SK-N-SH treated with all-trans-retinoic acid at 6 μM for 48 hours (cell line): ENCODE measurements at regions not wholly inside any gene's neighbourhood (a gene's known extent, or its start where the extent isn't known, plus 50 kb on each side); places are given as distances from the start of the nearest gene placed in this dataset.

Experiments
- CSDC2 ChIP-seq: fragments of 250-450 bp; sonication (Bioruptor Pico); IDR thresholded peaks from 2 replicates; pipeline ENCODE4 v1.5.0; 2020; ENCODE audit warnings: mild to moderate bottlenecking, moderate library complexity
- ESRRG ChIP-seq: fragments of 250-450 bp; sonication (Bioruptor Pico); IDR thresholded peaks from 2 replicates; pipeline ENCODE4 v1.6.1; 2021; ENCODE audit warnings: mild to moderate bottlenecking
- OSR1 ChIP-seq: fragments of 250-450 bp; sonication (Bioruptor Pico); IDR thresholded peaks from 2 replicates; pipeline ENCODE4 v1.8.0; 2022; ENCODE audit warnings: moderate library complexity, mild to moderate bottlenecking, inconsistent platforms
- RARB ChIP-seq: fragments of 250-450 bp; sonication (Bioruptor Pico); IDR thresholded peaks from 2 replicates; pipeline ENCODE4 v1.8.0; 2021; ENCODE audit warnings: mild to moderate bottlenecking, moderate library complexity
- SNAI2 ChIP-seq: fragments of 250-450 bp; sonication (Bioruptor Pico); IDR thresholded peaks from 2 replicates; pipeline ENCODE4 v1.5.0; 2020; ENCODE audit warnings: mild to moderate bottlenecking, moderate library complexity
- TOX ChIP-seq: fragments of 250-450 bp; sonication (Bioruptor Pico); IDR thresholded peaks from 2 replicates; pipeline ENCODE4 v1.8.0; 2021; ENCODE audit warnings: mild to moderate bottlenecking, moderate library complexity, borderline replicate concordance
- ZFP3 ChIP-seq: fragments of 250-450 bp; sonication (Bioruptor Pico); IDR thresholded peaks from 2 replicates; pipeline ENCODE4 v1.5.0; 2020; ENCODE audit warnings: mild to moderate bottlenecking, moderate library complexity
- ZFP30 ChIP-seq: fragments of 450-650 bp; formaldehyde crosslinking; IDR thresholded peaks from 2 replicates; pipeline ENCODE4 v1.5.0; 2022; ENCODE audit warnings: mild to moderate bottlenecking, moderate library complexity
- TF ChIP-seq, protein P1 (sequence below): fragments of 250-450 bp; sonication (Bioruptor Pico); IDR thresholded peaks from 2 replicates; pipeline ENCODE4 v1.5.0; 2020; ENCODE audit warnings: mild to moderate bottlenecking, moderate library complexity
- TF ChIP-seq, protein P2 (sequence below): fragments of 250-450 bp; sonication (Bioruptor Pico); IDR thresholded peaks from 2 replicates; pipeline ENCODE4 v1.8.0; 2020; ENCODE audit warnings: mild to moderate bottlenecking, moderate library complexity, borderline replicate concordance

DNA sequence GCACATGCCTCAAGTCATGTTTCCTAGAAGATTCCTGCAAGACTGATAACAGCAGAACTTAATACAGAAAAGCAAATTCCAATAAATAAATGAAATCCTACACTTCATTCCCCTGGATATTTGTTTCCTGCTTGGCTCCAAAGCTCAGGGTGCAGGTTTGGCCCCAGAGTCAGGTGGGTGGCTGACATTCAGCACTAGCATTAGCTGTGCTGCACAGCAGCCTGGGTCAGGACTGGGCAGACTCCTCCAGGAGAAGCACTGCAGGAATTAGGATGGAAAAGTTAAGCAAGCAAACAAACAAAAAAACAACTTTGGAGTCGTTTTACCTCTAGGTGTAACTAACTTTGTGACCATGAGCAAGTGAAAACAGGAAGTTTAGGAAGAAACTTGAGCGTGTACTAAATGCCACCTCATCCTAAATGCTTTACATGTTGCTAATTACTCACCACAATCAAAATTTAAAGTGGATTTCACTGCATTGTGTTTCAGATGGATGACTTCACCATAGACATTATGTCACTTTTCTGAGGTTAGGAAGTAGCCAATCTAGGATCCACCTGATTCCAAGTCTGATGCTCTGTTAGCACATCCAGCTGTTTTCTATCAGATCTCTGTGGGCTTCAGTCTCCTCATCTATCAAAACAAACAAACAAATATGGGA, 239.4 kb downstream of the C7orf25 start:
- TF ChIP-seq ZFP3 (no peak), SNAI2 (no peak), ESRRG (no peak), CSDC2 (no peak), ZFP30 (CRISPR knock-in tag) (no peak), OSR1 (CRISPR knock-in tag) (no peak), TOX (no peak), RARB (CRISPR knock-in tag) (no peak)
- TF ChIP-seq, protein P1, sequence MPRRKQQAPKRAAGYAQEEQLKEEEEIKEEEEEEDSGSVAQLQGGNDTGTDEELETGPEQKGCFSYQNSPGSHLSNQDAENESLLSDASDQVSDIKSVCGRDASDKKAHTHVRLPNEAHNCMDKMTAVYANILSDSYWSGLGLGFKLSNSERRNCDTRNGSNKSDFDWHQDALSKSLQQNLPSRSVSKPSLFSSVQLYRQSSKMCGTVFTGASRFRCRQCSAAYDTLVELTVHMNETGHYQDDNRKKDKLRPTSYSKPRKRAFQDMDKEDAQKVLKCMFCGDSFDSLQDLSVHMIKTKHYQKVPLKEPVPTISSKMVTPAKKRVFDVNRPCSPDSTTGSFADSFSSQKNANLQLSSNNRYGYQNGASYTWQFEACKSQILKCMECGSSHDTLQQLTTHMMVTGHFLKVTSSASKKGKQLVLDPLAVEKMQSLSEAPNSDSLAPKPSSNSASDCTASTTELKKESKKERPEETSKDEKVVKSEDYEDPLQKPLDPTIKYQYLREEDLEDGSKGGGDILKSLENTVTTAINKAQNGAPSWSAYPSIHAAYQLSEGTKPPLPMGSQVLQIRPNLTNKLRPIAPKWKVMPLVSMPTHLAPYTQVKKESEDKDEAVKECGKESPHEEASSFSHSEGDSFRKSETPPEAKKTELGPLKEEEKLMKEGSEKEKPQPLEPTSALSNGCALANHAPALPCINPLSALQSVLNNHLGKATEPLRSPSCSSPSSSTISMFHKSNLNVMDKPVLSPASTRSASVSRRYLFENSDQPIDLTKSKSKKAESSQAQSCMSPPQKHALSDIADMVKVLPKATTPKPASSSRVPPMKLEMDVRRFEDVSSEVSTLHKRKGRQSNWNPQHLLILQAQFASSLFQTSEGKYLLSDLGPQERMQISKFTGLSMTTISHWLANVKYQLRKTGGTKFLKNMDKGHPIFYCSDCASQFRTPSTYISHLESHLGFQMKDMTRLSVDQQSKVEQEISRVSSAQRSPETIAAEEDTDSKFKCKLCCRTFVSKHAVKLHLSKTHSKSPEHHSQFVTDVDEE (CRISPR knock-in tag): no peak
- TF ChIP-seq, protein P2, sequence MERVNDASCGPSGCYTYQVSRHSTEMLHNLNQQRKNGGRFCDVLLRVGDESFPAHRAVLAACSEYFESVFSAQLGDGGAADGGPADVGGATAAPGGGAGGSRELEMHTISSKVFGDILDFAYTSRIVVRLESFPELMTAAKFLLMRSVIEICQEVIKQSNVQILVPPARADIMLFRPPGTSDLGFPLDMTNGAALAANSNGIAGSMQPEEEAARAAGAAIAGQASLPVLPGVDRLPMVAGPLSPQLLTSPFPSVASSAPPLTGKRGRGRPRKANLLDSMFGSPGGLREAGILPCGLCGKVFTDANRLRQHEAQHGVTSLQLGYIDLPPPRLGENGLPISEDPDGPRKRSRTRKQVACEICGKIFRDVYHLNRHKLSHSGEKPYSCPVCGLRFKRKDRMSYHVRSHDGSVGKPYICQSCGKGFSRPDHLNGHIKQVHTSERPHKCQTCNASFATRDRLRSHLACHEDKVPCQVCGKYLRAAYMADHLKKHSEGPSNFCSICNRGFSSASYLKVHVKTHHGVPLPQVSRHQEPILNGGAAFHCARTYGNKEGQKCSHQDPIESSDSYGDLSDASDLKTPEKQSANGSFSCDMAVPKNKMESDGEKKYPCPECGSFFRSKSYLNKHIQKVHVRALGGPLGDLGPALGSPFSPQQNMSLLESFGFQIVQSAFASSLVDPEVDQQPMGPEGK (CRISPR knock-in tag): no peak
